GM18502 (cell line): ENCODE measurements at regions not wholly inside any gene's neighbourhood (a gene's known extent, or its start where the extent isn't known, plus 50 kb on each side); places are given as distances from the start of the nearest gene placed in this dataset.
"Not testable (repeated sequence)": the region's sequence is repeated elsewhere in the genome, so short reads cannot be mapped to it uniquely, and the experiment has no call there.

Experiments
- ATAC-seq: cut with Tn5 transposase; IDR thresholded peaks from one replicate; pipeline ENCODE4 v1.9.1; 2021; ENCODE audit warnings: mild to moderate bottlenecking; ENCODE audit not compliant: unreplicated experiment, poor library complexity

DNA sequence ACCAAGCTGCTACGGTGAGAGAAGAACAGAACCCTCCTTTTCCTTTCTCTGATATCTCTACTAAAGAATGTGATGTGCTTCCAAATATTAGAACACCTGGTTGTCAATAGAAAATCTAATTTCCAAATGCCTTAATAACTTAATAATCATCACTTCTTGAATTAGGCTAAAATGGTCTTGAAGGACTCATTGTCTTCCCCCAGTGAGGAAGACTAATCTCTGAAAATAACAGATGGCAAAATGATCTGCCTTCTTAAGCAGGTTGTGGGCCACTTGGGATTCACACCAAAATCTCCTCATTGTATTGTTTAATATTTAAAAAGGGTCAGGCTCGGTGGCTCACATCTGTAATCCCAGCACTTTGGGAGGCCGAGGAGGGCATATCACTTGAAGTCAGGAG is 805.9 kb upstream of the AUTS2 start:
- ATAC-seq: no peak

DNA sequence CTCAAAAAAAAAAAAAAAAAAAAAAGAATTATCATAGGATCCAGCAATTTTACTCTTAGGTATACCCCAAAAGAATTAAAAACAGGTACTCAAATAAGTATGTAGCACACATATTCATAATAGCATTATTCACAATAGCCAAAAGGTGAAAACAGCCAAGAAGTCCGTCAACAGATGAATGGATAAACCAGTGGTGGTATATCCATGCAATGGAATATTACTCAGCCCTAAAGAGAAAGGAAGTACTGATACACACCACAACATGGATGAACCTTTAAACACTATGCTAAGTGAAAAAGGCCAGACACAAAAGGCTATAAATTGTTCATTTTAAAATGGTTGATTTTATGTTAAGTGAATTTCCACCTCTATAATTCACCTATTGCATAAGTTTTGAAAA is 804.8 kb upstream of the AUTS2 start:
- no peak for ATAC-seq

DNA sequence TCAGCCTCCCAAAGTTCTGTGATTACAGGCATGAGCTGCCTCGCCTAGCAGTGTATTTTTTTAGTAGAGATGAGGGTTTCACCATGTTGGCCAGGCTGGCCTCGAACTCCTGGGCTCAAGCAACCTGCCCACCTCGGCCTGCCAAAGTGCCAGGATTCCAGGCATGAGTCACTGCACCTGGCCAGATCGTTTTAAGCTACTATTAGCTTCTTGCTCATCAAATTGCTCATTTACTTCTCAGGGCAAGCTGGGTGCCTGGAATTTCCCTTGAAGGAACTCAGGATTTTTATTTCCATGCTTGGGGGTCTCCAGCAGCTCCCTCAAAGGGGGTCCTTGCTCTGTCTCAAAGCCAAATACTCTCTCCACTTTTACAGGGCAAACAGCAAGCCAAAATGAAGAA is 798.0 kb upstream of the AUTS2 start:
- ATAC-seq: no peak

DNA sequence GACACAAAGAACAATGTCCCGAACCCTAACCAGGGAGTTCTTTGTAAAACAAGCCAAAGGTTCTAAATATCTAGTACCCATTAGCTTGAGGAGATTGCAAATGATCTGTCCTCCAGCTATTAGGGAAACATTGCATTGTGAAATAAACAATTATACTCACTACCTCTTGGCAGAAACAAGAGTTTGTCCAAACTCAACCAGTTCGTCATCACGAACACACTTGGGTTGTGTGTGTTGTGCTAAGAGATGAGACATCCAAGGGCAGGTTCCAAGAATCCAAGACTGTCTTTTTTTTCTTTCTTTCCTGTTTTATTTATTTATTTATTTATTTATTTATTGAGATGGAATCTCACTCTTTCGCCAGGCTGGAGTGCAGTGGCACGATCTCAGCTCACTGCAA is 793.1 kb upstream of the AUTS2 start:
- ATAC-seq: no peak

DNA sequence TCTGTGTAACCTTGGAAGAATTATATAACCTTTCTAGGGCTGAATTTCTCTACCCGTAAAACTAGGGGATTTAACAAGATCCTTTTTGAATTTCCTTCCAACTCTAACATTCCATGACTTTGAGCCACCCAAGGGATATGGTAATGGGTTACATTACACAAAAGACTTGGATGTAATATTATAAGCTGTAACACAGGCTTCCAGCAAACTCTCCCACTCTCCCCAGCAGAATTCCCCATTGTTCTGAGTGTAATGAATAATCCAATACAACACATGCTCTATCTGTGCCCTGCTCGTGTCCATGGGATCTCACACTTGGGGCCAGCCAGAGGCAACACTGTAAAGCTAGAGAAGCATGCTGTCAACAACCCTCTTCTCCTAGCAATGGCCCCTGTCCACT is 790.6 kb upstream of the AUTS2 start:
- ATAC-seq: no peak

DNA sequence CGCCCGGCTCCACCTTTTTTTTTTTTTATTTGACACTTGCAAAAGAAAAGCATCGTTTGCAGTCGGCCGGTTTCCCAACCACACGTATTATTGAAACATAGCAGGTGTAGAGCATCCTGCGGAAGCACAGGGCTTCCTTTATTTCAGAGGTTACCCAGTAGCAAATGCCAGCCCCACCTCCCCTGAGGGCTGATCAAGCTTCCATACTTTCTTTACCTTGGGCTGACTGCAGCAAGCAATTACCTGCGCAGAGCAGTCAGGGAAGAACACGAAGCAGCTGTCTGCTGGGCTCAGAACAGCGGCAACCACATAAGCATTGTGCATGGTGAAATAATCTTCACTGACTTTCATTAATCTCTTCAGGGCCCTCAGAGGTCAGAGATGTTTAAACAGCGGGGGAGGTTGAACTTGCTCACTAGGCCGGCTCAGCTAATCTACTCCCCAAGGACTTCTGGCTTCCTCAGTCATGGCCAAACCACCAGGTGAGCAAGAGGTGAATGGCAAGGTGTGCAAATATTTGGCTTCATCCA is 784.7 kb upstream of the AUTS2 start:
- no peak for ATAC-seq

DNA sequence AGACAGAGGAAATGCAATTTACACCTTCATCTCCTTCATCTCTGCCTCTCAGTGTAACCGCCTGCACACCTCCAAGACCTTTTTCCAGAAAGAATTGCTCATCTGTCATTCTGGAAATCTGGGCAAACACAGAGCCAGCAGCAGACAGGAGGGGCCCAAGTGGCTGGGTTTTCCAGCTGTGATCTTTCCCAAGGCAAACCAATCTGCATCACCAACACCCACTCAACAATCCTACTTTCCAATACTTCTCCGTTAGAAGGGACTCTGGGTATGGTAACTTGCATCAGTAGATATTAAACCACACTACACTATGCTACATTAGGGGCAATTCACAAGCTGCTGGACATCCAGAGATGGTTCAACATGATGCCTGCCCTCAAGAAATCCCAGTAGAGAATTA is 781.8 kb upstream of the AUTS2 start:
- no peak for ATAC-seq

DNA sequence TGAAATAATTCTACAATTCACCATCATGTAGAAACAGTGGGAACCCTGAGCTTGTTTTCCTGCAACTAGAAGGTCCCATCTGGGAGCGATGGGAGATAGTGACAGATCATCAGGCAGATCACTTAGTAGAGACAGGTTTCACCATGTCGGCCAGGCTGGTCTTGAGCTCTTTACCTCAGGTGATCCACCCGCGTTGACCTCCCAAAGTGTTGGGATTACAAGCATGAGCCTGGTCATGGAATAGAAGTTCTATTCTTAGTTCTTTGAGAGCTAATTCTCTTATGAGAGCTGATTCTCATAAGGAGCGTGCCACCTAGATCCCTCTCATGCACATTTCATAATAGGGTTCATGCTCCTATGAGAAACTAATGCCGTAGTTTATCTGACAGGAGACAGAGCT is 778.0 kb upstream of the AUTS2 start:
- ATAC-seq: no peak

DNA sequence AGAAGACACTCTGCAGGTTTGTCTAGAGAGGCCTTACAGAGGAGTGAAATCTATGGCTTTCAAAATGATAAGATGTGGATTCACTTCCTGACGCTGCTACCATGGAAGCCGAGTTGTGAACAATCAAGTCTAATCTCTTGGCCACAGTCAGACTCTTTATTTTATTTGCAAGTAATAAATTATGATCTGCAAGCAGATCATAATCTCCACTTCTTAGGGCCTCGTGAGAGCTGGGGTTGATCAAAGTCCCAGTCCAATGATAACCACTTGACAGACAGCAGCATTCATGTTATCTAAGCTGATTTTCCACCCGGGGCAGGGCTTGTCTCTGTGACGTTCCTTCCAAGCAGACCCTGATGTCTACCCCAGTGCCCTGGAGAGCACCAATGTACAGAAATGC is 776.4 kb upstream of the AUTS2 start:
- no peak for ATAC-seq

DNA sequence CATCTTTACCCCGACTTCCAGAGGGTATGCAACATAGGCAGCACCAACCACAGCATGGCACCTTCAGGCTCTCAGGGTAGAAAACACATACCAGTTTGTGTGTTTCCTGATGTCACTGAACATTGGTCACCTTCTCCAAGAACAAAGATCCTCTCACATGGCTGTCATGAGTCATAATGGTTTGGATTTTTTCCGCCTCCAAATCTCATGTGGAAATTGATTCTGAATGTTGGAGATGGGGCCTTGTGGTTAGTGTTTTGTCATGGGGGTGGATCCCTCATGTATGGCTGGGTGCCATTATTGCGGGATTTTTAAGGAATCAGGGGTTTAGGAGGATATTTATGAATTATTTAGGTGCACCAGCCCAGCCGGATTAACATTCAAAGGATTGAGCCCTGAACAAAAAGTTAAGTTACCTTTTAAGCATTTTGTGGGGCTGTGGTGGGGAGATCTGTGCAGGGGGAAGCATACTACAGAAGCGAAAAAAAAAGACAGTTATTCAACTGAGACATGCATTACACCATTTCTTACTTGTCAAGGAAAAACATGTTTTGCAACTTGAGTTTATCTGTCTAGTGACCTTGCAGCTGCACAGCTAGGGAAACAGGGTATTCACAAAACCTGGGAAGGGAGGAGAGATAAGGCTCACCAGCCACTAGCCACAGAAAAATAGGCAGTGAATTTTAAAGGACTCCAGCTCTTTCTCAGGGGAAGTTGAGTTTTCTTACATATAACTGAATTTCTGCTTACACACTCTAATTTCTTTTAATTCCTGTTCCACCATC is 774.1 kb upstream of the AUTS2 start:
- no peak for ATAC-seq

DNA sequence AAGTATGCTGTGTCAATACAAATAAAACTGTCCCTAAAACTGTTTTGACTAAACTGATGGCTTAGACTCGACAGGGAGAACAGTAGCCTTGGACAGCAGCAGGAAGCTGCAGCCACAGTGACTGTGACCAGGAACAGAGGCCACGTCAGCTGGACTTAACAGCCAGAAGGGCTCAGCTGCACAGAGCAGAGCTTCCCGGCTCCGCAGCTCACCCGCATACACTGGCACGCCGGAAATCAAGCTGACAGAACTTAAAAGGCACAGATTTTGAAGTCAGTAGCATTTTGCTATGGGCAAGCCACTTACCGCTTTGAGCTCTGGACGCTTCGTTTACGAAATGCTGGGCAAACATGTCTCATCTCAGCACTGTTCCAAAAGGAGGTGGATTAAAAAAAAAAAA is 769.7 kb upstream of the AUTS2 start:
- ATAC-seq: no peak

DNA sequence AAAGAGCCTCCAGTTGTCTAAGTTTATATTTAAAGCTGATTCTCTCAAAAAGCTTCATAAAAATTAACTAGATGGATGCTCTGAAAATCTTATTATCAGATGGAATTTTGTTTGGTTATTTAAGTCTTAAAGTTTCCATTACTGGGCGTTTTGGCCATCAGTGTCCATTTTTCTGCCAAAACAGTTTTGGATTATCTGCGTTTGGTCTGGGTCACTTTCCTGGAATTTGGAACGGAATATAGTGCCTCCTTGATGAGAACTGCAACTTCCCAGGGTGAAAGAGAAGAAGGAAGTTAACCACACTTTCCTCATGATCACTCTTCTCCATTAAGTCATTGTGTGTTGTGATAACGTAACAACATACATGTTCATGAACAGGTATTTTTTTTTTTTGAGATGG is 764.9 kb upstream of the AUTS2 start:
- no peak for ATAC-seq

DNA sequence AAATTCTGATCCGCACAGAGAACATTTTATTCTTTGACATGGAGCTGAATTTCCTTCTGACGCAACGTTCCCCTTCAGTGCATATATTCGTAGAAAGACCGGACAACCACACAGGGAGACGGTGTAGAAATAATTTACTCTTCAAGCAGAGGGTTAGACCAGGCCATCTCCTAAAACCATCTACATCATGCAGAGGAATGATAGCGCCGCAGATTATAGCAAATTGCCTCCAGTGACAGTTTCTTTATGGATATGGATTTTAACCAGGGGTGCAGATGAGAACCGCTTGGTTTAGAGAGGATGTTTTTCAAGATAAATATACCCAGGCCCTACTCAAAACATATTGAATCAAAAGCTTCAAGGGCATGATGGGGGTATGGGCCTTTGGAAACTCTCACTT is 759.3 kb upstream of the AUTS2 start:
- no peak for ATAC-seq

DNA sequence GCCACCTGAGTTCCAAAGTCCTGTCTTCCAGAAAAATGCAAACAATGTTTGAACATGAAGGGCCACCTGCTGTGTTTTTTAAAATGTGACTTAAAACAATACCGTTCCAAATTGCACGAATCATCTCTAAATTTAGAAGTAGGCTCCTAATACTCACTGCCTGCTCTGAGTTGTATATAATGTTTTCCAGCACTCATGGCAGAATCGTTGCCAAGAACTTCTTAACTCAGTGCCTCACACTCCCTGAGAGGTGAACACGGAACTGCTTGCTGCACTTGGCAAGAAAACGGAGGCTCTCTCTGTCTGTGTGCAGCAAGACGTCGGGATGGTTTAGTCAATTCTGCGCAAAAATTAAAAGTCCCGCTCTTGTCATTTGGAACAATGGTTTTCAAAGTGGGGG is 757.3 kb upstream of the AUTS2 start:
- no peak for ATAC-seq

DNA sequence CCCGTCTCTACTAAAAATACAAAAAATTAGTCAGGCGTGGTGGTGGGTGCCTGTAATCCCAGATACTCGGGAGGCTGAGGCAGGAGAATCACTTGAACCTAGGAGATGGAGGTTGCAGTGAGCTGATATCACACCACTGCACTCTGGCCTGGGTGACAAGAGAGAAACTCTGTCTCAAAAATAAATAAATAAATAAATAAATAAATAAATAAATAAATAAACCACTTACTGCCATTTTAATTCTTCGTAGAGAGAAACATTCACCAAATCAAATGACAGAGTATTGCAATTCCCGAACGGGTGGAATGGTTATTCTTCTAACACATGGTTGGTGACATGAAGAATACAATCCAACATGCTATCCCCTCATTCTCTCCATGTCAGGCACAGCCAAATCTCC is 754.3 kb upstream of the AUTS2 start:
- ATAC-seq: not testable (repeated sequence)

DNA sequence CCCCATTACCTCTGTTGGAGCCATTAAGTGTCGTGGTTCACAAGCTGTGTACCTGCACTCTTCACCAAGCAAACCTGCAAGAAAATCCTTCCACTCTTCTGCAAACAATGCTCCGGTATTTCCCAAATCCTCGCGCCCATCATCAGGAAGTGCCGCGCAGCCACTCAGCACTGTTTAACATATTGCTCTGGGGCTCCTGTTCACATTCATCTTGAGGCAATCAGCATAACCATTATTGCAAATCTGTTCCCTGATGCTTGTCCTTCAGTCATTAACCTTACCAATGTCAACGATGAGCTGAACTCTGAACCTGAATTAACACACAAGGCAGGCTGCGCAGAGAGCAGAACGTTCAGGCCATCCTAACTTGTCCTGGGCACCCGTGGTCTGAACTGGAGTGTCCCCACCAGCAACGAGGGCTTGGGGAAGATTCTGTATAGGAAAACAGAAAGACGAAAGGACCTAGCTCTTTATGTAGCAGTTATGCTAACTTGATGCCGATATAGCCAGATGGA is 751.4 kb upstream of the AUTS2 start:
- ATAC-seq: no peak

DNA sequence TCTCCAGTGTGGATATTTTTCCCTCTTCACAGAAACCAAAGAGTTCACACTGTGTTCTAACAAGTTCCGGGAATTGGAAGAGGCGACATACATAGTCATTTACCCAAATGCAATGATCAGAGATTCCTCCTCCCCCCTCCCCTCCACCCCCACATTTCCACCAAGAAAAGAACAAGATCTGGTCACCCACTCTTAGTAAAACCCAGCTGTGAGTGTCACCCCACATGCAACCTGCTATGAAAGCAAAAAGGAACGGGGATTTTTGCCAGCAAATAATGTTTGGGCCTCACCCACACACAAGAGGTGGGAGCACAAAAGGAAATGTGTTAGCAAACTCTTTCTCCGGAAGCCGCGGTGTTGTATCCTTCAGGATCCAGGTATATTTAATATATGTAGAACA is 745.0 kb upstream of the AUTS2 start:
- ATAC-seq: no peak

DNA sequence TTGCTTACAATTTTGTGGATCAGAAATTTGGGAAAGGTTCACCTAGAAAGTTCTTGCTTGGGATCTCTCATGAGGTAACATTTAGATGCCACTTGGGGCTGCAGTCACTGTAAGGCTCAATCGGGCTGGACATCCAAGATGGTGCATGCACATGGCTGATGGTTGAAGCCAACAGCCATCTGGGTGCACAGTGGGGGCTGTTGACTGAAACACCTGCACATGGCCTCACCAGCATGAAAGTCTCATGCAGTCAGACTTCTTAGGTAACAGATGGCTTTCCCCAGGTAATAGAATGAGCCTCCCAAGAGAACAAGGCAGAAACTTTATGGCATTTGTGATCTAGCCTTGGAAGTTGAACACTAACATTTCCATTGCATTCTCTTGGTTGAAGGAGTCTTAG is 740.7 kb upstream of the AUTS2 start:
- no peak for ATAC-seq

DNA sequence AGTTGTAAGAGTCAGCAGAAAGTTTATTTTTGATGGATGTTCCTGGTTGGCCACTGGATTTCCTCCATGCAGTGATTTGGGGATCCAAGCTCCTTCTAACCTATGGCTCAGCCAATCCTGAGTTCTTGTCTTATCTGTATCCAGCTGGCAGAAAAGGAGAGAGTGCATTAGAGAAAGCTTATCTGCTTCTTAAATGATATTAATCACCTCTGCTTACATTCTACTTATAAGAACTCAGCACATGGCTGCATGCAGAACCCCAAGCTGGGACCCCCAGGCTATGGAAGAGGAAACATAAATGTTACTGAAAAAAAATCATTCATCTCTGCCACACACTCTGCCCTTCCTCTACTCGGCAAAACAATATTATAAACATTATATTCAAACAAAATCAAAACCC is 739.8 kb upstream of the AUTS2 start:
- ATAC-seq: no peak

DNA sequence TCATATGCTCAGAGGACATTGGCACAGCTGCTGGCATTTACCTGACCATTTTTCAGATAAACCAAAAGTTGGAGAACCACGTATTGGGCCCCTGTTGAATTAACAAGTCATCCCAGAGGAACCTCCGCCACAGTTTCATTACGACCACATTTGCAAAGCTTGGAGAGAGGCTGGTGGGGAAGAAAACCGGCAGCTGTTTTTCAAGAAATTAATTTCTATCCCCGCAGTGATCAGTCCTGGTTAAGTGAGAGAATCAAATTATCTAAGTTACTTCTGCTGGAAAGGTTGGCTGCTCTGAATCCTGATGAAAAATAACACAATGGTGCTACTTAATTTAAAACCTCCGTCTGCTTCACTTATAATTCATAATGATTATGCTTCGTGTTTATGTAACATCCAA is 737.1 kb upstream of the AUTS2 start:
- no peak for ATAC-seq

DNA sequence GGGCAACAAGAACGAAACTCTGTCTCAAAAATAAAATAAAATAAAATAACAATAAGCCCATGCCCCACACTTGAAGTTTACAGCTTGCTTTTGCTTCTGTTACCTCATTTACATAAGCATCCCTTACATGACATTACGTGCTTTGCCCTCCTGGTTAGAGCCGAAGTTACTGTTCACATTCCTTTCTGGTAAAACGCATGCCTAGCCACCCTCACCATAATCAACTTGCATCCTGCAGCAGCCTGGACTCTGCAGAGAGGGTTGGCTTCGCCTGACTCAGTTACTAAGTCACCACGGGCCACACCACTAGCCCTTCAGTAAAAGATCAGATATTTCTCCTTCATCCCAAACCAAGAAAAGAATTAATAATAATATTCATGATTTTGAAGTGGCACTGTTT is 736.0 kb upstream of the AUTS2 start:
- no peak for ATAC-seq

DNA sequence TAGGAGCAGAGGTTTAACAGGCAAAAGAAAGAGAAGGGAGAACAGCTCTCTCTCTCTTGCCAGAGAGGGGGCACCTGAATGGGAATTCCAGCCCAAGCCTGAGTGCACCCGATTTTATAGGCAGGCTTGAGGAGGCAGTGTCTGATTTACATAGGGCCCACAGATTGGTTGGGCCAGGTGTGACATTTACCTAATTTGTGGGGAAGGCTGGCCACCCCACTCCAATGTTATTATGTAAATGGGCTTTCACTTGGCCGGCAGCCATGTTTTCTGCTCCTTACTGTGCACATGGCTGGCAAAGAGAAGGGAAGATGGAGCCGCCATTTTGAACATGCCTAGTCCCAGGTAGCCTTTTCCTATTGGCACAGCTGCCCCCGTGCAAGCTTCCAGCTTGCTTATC is 735.5 kb upstream of the AUTS2 start:
- ATAC-seq: no peak
